SK-N-MC (cell line): ENCODE measurements at regions not wholly inside any gene's neighbourhood (a gene's known extent, or its start where the extent isn't known, plus 50 kb on each side); places are given as distances from the start of the nearest gene placed in this dataset.

Experiments
- DNase-seq: peaks from one replicate; pipeline ENCODE4 v3.0.0-alpha.2; 2011; ENCODE audit warnings: low read depth, low spot score
- H3K27ac ChIP-seq: fragments of 200-600 bp; sonication (generic); 2 replicates; pipeline ENCODE4 v1.5.1; 2016; ENCODE audit warnings: mixed run types
- H3K36me3 ChIP-seq: fragments of 200-600 bp; sonication (generic); 2 replicates; pipeline ENCODE4 v1.6.1; 2017; ENCODE audit warnings: antibody characterized with exemption, low read length, mixed read lengths; ENCODE audit not compliant: insufficient read depth
- H3K4me3 ChIP-seq: fragments of 200-600 bp; sonication (generic); 2 replicates; pipeline ENCODE4 v1.5.1; 2016
- H3K9ac ChIP-seq: fragments of 200-600 bp; sonication (generic); 2 replicates; pipeline ENCODE4 v1.8.0; 2017; ENCODE audit warnings: mixed run types, mixed read lengths; ENCODE audit not compliant: insufficient read length
- H3K9me3 ChIP-seq: fragments of 200-600 bp; sonication (generic); 2 replicates; pipeline ENCODE4 v1.6.1; 2017; ENCODE audit warnings: low read depth, mild to moderate bottlenecking, antibody characterized with exemption, low read length, moderate library complexity, mixed read lengths
- EZH2 ChIP-seq: fragments of 200-600 bp; sonication (generic); IDR thresholded peaks from one replicate; pipeline ENCODE4 v1.6.1; 2017; ENCODE audit warnings: antibody characterized with exemption
- FOXP2 ChIP-seq: optimal IDR thresholded peaks from 2 replicates; pipeline ENCODE3; 2011; ENCODE audit warnings: mild to moderate bottlenecking, moderate library complexity; ENCODE audit not compliant: insufficient read depth; ENCODE audit errors: extremely low read length, control extremely low read depth
- POLR2AphosphoS5 ChIP-seq: IDR thresholded peaks from 2 replicates; pipeline ENCODE4 v1.6.1; 2012; ENCODE audit warnings: mild to moderate bottlenecking, low read depth, low read length, borderline replicate concordance

DNA sequence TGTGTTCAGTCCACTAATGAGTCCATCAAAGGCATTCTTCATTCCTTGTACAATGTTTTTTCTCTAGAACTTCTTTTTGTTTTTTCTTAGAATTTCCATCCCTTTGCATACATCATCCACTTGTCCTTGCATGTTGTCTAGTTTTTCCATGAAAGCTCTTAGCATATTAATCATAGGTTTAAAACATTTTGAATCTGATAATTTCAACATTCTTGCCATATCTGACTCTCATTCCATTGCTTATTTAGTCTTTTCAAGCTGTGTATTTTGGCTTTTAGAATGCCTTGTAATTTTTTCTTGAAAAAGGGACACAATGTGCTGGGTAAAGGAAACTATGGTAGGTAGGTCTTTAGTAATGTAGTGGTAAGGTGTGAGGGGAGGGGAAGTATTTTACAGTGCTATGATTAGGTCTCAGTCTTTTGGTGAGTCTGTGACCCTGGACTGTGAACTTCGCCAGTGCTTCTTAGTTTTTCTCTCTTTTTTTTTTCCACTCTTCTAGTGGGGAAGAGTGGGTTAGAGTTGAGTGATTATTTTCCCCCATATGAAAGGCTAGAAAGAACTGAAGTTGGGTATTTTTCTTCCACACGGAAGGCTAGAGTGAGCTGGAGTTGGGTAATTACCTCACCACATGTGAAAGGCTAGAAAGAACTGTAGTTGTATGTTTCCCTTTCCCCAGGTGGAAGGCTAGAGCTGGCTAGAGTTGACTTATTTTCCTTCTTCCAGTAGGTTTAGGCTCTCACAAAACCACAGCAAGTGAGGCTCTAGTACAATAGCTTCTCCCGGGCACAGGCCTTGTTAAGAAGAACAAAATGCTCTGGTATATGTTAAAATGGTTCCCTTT lies 172.1 kb downstream of the SNX18 start:
- H3K27ac ChIP-seq: no peak overlapping the region
- H3K4me3 ChIP-seq: no peak overlapping the region
- H3K36me3 ChIP-seq: no peaks in the 10 kb centered on the region
- no peak for DNase-seq
- H3K9ac ChIP-seq: no peak overlapping the region
- no peaks in the 10 kb centered on the region for H3K9me3 ChIP-seq
- TF ChIP-seq POLR2AphosphoS5: no peak
- no peak for TF ChIP-seq EZH2

DNA sequence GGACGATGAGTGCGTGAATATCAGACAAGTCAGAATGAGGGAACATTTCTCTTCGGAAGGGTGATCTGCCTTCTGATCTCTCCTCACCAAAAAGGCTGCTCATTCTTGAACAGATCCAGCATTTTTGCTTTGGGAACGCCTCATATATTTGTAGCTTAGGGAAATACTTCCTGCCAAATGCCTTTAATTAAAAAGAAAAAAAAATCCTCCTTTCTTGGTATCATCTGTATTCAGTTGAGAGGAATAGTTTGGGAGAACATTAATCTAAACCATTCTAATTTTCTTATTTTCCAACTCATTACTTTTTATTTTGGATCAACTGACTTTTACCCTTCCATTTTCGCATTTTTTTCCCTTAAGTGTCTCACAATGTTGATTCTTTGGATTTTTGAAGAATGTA lies 163.4 kb downstream of the SNX18 start:
- Histone ChIP-seq H3K4me3 (no peak overlapping the region), H3K27ac (no peak overlapping the region), H3K36me3 (no peaks in the 10 kb centered on the region), H3K9ac (no peak overlapping the region), H3K9me3 (no peaks in the 10 kb centered on the region)
- DNase-seq: no peak
- no peak for TF ChIP-seq FOXP2

DNA sequence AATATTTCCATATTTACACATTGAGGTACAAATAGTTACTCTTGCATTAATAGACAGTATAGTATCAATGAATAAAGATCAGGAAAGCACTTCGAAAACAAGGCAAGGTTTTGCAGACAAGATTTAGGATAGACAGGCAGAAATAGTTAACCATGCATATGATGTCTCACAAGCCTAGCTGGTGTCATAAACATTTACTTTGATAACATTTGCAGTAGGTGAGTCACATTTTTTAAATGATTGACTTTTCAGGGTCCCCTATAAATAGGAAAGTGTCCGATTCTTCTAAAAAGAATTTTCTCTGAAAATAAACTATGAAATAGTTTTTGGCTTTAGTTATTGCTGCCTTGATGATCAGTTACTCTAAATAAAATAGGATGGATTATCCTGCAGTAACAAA lies 162.1 kb downstream of the SNX18 start:
- H3K9ac ChIP-seq: no peak overlapping the region
- no peak for TF ChIP-seq FOXP2
- no peak for TF ChIP-seq EZH2
- no peak for TF ChIP-seq POLR2AphosphoS5
- H3K4me3 ChIP-seq: no peak overlapping the region
- H3K27ac ChIP-seq: no peak overlapping the region
- DNase-seq: no peak
- H3K36me3 ChIP-seq: no peaks in the 10 kb centered on the region
- no peaks in the 10 kb centered on the region for H3K9me3 ChIP-seq

DNA sequence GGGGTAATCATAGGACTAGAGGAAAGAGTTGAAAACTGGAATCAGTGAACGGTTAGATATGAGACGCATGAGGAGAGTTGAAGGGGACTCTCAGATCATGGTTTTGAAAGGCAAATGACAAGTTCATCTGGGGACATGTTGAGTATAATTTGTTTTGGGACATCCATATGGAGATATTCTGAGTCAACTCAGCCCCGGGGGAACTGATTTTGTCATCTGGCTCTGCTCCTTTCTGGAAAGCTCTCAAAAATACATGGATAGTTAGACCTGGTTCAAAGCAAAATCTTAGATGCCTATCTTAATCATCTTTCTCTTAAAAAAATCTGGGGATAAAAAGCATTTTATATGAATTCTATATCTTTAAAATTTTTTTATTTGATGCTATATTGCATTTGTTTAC lies 161.2 kb downstream of the SNX18 start:
- TF ChIP-seq POLR2AphosphoS5: no peak
- TF ChIP-seq FOXP2: no peak
- no peak for TF ChIP-seq EZH2
- no peaks in the 10 kb centered on the region for H3K9me3 ChIP-seq
- no peak overlapping the region for H3K27ac ChIP-seq
- DNase-seq: no peak
- H3K4me3 ChIP-seq: no peak overlapping the region
- no peak overlapping the region for H3K9ac ChIP-seq
- H3K36me3 ChIP-seq: no peaks in the 10 kb centered on the region

DNA sequence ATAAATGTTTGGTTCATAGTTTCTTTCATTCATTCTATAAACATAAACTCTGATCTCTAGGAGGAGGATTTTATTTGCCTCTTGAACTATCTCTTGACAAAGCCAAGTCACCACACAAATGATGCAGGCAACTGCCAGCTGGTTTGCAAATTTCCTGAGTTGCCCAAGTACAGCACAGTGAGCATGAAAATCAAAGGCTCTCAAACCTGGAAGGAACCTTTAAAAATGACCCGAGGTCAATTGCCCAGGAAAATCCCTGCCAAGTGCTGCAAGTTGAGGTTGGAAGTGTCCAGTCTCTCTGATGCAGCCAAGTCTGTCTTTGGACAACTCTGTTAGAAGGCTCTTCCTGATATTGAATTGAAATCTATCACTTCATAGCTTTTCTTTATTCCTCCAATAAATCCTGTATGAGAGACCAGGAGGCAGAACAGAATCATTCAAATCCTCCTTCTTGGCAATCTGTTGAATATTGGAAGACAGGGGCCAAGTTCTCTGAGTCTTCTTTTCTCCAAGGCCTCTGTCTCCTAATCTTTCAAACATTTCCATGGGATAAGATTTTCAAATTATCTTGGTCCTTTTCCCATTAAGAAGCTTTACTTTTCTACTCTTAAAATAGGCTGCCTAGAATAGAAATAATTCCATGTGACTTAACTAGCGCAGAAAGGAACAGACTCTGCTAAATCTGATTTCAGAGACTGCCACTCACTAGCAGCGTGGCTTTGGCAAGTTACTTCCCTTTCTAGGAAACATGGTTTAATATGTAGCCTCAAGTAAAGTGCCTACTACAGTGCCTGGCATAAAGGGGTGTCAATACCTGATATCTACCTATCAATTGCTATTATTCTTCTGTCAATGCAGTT lies 159.2 kb downstream of the SNX18 start:
- no peak for DNase-seq
- Histone ChIP-seq H3K9me3 (no peaks in the 10 kb centered on the region), H3K4me3 (no peak overlapping the region), H3K36me3 (no peaks in the 10 kb centered on the region), H3K9ac (no peak overlapping the region), H3K27ac (no peak overlapping the region)
- TF ChIP-seq FOXP2 (no peak), EZH2 (no peak), POLR2AphosphoS5 (no peak)

DNA sequence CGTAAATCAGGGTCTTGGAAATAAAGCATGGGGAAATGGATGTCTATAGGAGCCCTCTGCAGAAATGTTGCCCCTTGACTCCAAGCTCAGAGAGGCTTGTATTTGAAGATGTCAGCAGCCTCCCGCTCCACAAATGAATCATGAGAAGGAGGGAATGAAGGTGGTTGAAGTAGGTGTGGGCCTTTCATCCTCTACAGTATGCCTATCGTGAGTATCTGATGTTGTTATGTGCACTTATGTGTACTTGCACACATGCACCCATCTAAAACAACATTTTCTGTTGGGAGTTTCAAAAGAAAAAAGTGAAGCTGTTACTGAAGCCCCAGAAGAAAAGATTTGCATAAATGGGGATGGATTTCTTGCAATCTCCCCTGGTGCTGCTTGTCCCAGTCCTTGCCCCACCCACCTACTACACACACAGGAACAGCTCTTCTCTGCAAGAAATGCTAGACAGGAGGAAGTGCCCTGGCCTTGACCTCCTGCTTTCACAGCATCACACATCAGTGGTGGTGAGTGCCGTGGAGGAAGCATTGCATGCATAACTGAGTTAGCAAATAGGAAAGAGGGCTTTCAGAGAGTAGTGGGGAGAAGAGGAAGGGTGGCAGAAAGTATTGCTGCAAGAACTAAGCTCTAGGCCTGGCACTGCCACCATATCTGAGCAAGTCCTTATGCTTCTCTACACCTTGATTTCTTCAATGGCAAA lies 156.1 kb downstream of the SNX18 start:
- Histone ChIP-seq H3K27ac (no peak overlapping the region), H3K4me3 (no peak overlapping the region), H3K36me3 (no peaks in the 10 kb centered on the region), H3K9ac (no peak overlapping the region), H3K9me3 (no peaks in the 10 kb centered on the region)
- no peak for DNase-seq
- no peak for TF ChIP-seq EZH2
- TF ChIP-seq POLR2AphosphoS5: no peak
- no peak for TF ChIP-seq FOXP2

DNA sequence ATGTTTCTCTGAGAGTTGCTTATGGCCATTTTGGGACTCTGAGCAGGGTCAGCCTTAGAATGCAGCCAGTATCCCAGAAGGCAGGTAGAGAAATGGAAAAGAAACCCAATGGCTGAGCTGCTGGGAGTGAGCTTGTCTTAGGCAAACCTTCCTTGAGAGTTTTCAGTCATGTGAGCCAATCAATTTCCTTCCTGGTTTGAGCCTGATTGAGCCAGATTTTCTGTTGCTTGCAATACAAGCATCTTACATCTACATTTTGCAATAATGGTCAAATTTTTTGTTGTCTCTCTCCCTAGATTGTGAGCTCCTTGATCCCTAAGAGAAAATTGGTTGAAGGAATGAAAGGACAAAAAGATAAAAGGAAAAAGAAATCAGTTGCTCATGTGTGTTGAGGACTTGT lies 155.3 kb downstream of the SNX18 start:
- H3K27ac ChIP-seq: no peak overlapping the region
- no peaks in the 10 kb centered on the region for H3K9me3 ChIP-seq
- TF ChIP-seq EZH2 (no peak), FOXP2 (no peak)
- DNase-seq: no peak
- H3K36me3 ChIP-seq: no peaks in the 10 kb centered on the region
- H3K4me3 ChIP-seq: no peak overlapping the region
- no peak overlapping the region for H3K9ac ChIP-seq

DNA sequence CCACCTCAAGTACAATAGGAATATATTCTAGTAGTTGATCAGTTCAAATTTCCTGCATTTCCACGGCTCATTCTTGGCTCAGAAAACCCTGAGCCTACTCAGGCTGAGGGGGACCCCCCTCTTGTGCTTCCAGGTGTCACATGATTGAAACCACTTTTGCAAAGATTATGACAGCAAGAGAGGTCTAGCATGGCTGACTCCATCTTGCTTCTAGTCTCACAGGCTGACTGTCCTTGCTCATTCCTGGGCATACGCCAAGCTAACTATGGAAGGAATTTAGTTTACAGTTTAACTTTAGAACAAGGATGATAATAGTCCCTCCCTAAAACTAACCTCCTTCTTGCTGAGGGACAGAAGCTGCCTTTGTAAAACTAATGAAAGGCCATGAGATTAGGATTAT lies 154.1 kb downstream of the SNX18 start:
- no peaks in the 10 kb centered on the region for H3K9me3 ChIP-seq
- no peak overlapping the region for H3K9ac ChIP-seq
- H3K4me3 ChIP-seq: no peak overlapping the region
- no peak overlapping the region for H3K27ac ChIP-seq
- no peaks in the 10 kb centered on the region for H3K36me3 ChIP-seq
- no peak for DNase-seq
- TF ChIP-seq EZH2 (no peak), FOXP2 (no peak), POLR2AphosphoS5 (no peak)

DNA sequence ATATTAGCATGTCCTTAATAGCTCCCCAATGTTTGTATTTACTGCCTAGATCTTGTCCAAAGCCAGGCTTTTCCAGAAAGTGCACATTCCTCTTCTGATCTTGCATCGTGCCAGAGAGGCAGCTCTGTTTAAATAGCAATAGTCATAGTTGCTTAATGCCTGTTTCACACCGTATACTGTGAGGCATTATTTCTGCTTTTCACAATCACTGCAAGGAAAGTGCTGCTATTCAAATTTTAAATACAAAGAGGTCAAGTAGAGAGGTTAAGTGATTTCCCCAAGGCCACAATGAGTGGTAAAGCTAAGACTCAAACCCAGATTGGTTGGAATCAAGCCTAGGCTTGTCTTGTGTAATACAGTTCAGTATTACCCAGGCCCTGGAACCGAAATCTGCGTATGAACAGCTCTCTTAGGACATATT lies 153.6 kb downstream of the SNX18 start:
- Histone ChIP-seq H3K27ac (no peak overlapping the region), H3K9me3 (no peaks in the 10 kb centered on the region), H3K36me3 (no peaks in the 10 kb centered on the region), H3K4me3 (no peak overlapping the region), H3K9ac (no peak overlapping the region)
- no peak for TF ChIP-seq EZH2
- DNase-seq: no peak
